ENCODE measurements at regions not wholly inside any gene's neighbourhood (a gene's known extent, or its start where the extent isn't known, plus 50 kb on each side); places are given as distances from the start of the nearest gene placed in this dataset.

DNA sequence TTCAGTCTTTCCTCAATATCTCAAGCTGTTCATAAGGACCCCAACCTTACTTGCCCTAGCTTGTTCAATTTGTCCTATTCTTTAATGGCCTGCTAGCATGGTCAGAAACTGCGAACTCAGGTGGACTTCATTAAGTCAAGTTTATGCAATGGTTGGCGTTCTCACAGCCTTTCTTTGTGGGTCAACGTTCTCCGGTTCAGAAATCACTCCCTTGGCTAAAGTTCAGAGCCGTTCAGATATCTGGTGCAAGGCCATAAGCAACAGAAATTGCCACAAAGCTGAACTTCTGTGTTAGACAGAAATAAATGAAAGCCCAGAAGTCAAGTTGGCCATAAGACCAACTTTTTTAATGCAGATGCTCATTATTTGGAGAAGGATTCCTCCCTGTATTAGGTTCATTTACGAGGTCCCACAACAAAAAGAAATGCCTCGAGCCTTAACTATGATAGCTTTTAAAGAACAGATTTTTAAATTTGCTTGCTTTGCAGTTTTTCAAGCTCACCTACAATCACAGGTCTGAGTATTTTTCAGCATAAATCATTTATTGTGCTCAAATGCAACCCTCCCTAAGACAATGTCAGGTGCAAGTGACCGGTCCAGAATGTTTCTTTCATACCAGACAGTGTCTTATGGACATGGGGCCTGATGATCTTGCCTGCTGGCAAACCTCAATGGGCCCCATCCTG is 140.2 kb upstream of the COL11A1 start:
- H4K20me1 ChIP-seq (ENCODE audit: control insufficient read depth, insufficient read depth) = no peaks in the 10 kb centered on the region
- H3K4me3 ChIP-seq = no peak overlapping the region
- ATAC-seq (no peak), FAIRE-seq (no peak), DNase-seq (ENCODE audit: low read depth, low spot score) (no peak)
- CTCF ChIA-PET = interaction anchor here (0.6 kb wide), 1 partner anchor 1301 kb away, joined by 3 read pairs; no protein-coding TSS in a partner anchor
- H3K9me3 ChIP-seq (replicated peaks; ENCODE audit: control insufficient read depth, insufficient read depth, low read length) = no peaks in the 10 kb centered on the region
- SMC1A ChIA-PET (ENCODE audit: uncharacterized antibody, unreplicated experiment) = no interaction called here
- H3K27ac ChIP-seq (ENCODE audit: control insufficient read depth, insufficient read depth) = no peak overlapping the region
- H3K4me2 ChIP-seq (ENCODE audit: control insufficient read depth, insufficient read depth) = no peak overlapping the region
- in situ Hi-C loops (cut with MboI) = no loop called here
- POLR2A ChIA-PET = no interaction called here
- 12% methylated on average over 8 of the region's 8 CpGs for WGBS (ENCODE audit: insufficient coverage, insufficient replicate concordance, low lambda C conversion rate, missing lambda C conversion rate)
- BruUV-seq (replicated peaks) = no TSS peak
- no peaks in the 10 kb centered on the region for H3K27me3 ChIP-seq (replicated peaks in 1 of 2; ENCODE audit: control insufficient read depth in 2 of 2, insufficient read depth in 2 of 2, low read length in 1 of 2)
- H3K4me1 ChIP-seq (ENCODE audit: control insufficient read depth, insufficient read depth, low read length) = no peaks in the 10 kb centered on the region
- intact Hi-C loops (cut with micrococcal nuclease; ENCODE audit: unreplicated experiment) = no loop called here
- H3K79me2 ChIP-seq (ENCODE audit: control insufficient read depth, insufficient read depth, low read length) = no peaks in the 10 kb centered on the region
- RAD21 ChIA-PET (ENCODE audit: unreplicated experiment) = no interaction called here
- no peak overlapping the region for H3K9ac ChIP-seq (ENCODE audit: control insufficient read depth, insufficient read depth, low read length)
- no peaks in the 10 kb centered on the region for H3K36me3 ChIP-seq (ENCODE audit: control insufficient read depth in 2 of 2, insufficient read depth in 2 of 2, low read length in 1 of 2)
- H2AFZ ChIP-seq (ENCODE audit: control insufficient read depth, low read depth, low read length) = no peak overlapping the region
- TF ChIP-seq ATF7 (IDR thresholded peaks at IDR 0.05; ENCODE audit: low read depth) = no peak
- TF ChIP-seq HDAC2 (IDR thresholded peaks at IDR 0.05) = no peak
- no peak for TF ChIP-seq ZZZ3 (IDR thresholded peaks at IDR 0.05; ENCODE audit: control insufficient read depth, insufficient read length, low read depth)
- TF ChIP-seq SMC3 (IDR thresholded peaks at IDR 0.05; ENCODE audit: borderline replicate concordance, low read length) = no peak
- no peak for TF ChIP-seq MYC (IDR thresholded peaks at IDR 0.05; ENCODE audit: insufficient read depth, insufficient read length, insufficient replicate concordance, low read length, severe bottlenecking)
- TF ChIP-seq, protein P1, sequence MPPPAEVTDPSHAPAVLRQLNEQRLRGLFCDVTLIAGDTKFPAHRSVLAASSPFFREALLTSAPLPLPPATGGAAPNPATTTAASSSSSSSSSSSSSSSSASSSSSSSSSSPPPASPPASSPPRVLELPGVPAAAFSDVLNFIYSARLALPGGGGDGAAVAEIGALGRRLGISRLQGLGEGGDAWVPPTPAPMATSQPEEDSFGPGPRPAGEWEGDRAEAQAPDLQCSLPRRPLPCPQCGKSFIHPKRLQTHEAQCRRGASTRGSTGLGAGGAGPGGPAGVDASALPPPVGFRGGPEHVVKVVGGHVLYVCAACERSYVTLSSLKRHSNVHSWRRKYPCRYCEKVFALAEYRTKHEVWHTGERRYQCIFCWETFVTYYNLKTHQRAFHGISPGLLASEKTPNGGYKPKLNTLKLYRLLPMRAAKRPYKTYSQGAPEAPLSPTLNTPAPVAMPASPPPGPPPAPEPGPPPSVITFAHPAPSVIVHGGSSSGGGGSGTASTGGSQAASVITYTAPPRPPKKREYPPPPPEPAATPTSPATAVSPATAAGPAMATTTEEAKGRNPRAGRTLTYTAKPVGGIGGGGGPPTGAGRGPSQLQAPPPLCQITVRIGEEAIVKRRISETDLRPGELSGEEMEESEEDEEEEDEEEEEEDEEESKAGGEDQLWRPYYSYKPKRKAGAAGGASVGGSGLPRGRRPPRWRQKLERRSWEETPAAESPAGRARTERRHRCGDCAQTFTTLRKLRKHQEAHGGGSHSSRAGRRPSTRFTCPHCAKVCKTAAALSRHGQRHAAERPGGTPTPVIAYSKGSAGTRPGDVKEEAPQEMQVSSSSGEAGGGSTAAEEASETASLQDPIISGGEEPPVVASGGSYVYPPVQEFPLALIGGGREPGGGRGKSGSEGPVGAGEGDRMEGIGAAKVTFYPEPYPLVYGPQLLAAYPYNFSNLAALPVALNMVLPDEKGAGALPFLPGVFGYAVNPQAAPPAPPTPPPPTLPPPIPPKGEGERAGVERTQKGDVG (CRISPR knock-in tag; IDR thresholded peaks at IDR 0.05) = no peak
- TF ChIP-seq ZNF207 (IDR thresholded peaks at IDR 0.05; ENCODE audit: borderline replicate concordance) = no peak
- no peak for TF ChIP-seq SUPT20H (IDR thresholded peaks at IDR 0.05; ENCODE audit: borderline replicate concordance, control insufficient read depth, low read depth, low read length)
- no peak for TF ChIP-seq SMAD5 (IDR thresholded peaks at IDR 0.05; ENCODE audit: low read depth)
- no peak for TF ChIP-seq IRF4 (IDR thresholded peaks at IDR 0.05; ENCODE audit: low read depth, low read length)
- TF ChIP-seq, protein P2, sequence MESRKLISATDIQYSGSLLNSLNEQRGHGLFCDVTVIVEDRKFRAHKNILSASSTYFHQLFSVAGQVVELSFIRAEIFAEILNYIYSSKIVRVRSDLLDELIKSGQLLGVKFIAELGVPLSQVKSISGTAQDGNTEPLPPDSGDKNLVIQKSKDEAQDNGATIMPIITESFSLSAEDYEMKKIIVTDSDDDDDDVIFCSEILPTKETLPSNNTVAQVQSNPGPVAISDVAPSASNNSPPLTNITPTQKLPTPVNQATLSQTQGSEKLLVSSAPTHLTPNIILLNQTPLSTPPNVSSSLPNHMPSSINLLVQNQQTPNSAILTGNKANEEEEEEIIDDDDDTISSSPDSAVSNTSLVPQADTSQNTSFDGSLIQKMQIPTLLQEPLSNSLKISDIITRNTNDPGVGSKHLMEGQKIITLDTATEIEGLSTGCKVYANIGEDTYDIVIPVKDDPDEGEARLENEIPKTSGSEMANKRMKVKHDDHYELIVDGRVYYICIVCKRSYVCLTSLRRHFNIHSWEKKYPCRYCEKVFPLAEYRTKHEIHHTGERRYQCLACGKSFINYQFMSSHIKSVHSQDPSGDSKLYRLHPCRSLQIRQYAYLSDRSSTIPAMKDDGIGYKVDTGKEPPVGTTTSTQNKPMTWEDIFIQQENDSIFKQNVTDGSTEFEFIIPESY (IDR thresholded peaks at IDR 0.05) = no peak
- no peak for TF ChIP-seq MEF2A (IDR thresholded peaks at IDR 0.05; ENCODE audit: insufficient read depth, low read depth, low read length)
- TF ChIP-seq, protein P3, sequence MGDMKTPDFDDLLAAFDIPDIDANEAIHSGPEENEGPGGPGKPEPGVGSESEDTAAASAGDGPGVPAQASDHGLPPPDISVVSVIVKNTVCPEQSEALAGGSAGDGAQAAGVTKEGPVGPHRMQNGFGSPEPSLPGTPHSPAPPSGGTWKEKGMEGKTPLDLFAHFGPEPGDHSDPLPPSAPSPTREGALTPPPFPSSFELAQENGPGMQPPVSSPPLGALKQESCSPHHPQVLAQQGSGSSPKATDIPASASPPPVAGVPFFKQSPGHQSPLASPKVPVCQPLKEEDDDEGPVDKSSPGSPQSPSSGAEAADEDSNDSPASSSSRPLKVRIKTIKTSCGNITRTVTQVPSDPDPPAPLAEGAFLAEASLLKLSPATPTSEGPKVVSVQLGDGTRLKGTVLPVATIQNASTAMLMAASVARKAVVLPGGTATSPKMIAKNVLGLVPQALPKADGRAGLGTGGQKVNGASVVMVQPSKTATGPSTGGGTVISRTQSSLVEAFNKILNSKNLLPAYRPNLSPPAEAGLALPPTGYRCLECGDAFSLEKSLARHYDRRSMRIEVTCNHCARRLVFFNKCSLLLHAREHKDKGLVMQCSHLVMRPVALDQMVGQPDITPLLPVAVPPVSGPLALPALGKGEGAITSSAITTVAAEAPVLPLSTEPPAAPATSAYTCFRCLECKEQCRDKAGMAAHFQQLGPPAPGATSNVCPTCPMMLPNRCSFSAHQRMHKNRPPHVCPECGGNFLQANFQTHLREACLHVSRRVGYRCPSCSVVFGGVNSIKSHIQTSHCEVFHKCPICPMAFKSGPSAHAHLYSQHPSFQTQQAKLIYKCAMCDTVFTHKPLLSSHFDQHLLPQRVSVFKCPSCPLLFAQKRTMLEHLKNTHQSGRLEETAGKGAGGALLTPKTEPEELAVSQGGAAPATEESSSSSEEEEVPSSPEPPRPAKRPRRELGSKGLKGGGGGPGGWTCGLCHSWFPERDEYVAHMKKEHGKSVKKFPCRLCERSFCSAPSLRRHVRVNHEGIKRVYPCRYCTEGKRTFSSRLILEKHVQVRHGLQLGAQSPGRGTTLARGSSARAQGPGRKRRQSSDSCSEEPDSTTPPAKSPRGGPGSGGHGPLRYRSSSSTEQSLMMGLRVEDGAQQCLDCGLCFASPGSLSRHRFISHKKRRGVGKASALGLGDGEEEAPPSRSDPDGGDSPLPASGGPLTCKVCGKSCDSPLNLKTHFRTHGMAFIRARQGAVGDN (IDR thresholded peaks at IDR 0.05) = no peak
- no peak for TF ChIP-seq SIN3A (IDR thresholded peaks at IDR 0.05; ENCODE audit: low read depth, low read length)
- no peak for TF ChIP-seq BMI1 (IDR thresholded peaks at IDR 0.05; ENCODE audit: borderline replicate concordance)
- no peak for TF ChIP-seq EZH2 (IDR thresholded peaks at IDR 0.05; ENCODE audit: borderline replicate concordance, control insufficient read depth, low read depth, low read length)
